OCI-LY7 (cell line): ENCODE measurements at regions not wholly inside any gene's neighbourhood (a gene's known extent, or its start where the extent isn't known, plus 50 kb on each side); places are given as distances from the start of the nearest gene placed in this dataset.

Experiments
- CTCF ChIP-seq: fragments of 200-600 bp; sonication (generic); conservative IDR thresholded peaks from 2 replicates; pipeline ENCODE4 v1.5.1; 2014; ENCODE audit warnings: mild to moderate bottlenecking, antibody characterized with exemption, low read length, moderate library complexity, mixed read lengths
- EZH2phosphoT487 ChIP-seq: fragments of 200-600 bp; sonication (generic); IDR thresholded peaks from 2 replicates; pipeline ENCODE4 v1.6.1; 2018; ENCODE audit warnings: low read depth, borderline replicate concordance, mild to moderate bottlenecking, mixed run types, antibody characterized with exemption, low read length, moderate library complexity, mixed read lengths

GRCh38 chr17:21508211-21508610, 132.1 kb downstream of the KCNJ12 start:
- no peak for TF ChIP-seq EZH2phosphoT487
- no peak for TF ChIP-seq CTCF
